Neural progenitor cell (in vitro differentiated cells): ENCODE measurements at regions not wholly inside any gene's neighbourhood (a gene's known extent, or its start where the extent isn't known, plus 50 kb on each side); places are given as distances from the start of the nearest gene placed in this dataset.

Experiments used
- DNase-seq: peaks from one replicate; pipeline ENCODE4 v3.0.0-alpha.2; 2016; ENCODE audit warnings: low spot score
- H2AFZ ChIP-seq: fragments of 200-600 bp; sonication (generic); replicated peaks from 2 replicates; pipeline ENCODE4 v1.6.1; 2016; ENCODE audit warnings: antibody characterized with exemption
- H3F3A ChIP-seq: fragments of 200-600 bp; sonication (generic); 2 replicates; pipeline ENCODE4 v1.6.1; 2016; ENCODE audit warnings: antibody characterized with exemption, low read depth
- H3K27ac ChIP-seq: fragments of 200-600 bp; sonication (generic); 2 replicates; pipeline ENCODE4 v1.5.1; 2016; ENCODE audit warnings: mild to moderate bottlenecking
- H3K27me3 ChIP-seq: fragments of 200-600 bp; sonication (generic); 2 replicates; pipeline ENCODE4 v1.6.1; 2016; ENCODE audit warnings: mild to moderate bottlenecking, moderate library complexity
- H3K36me3 ChIP-seq: fragments of 200-600 bp; sonication (generic); 2 replicates; pipeline ENCODE4 v1.5.1; 2016
- H3K4me1 ChIP-seq: fragments of 200-600 bp; sonication (generic); 2 replicates; pipeline ENCODE4 v1.6.1; 2016; ENCODE audit warnings: mixed run types
- H3K4me2 ChIP-seq: fragments of 200-600 bp; sonication (generic); 2 replicates; pipeline ENCODE4 v1.6.1; 2016
- H3K4me3 ChIP-seq: fragments of 200-600 bp; sonication (generic); 2 replicates; pipeline ENCODE4 v1.5.1; 2016
- H3K79me2 ChIP-seq: fragments of 200-600 bp; sonication (generic); 2 replicates; pipeline ENCODE4 v1.6.1; 2016; ENCODE audit warnings: low read depth
- H3K9ac ChIP-seq: fragments of 200-600 bp; sonication (generic); 2 replicates; pipeline ENCODE4 v1.6.1; 2016
- H3K9me3 ChIP-seq: fragments of 200-600 bp; sonication (generic); 2 replicates; pipeline ENCODE4 v1.5.1; 2016; ENCODE audit warnings: low read depth
- H4K20me1 ChIP-seq: fragments of 200-600 bp; sonication (generic); 2 replicates; pipeline ENCODE4 v1.6.1; 2016; ENCODE audit warnings: low read depth
- H3K27ac Mint-ChIP-seq: 3 replicates; pipeline ENCODE4 v1.8.0; 2021; ENCODE audit warnings: mixed read lengths
- H3K27me3 Mint-ChIP-seq: 2 replicates; pipeline ENCODE4 v1.8.0; 2022; ENCODE audit warnings: low read depth, mild to moderate bottlenecking, inconsistent platforms, moderate library complexity, mixed read lengths; ENCODE audit not compliant: insufficient read depth
- H3K36me3 Mint-ChIP-seq: 3 replicates; pipeline ENCODE4 v1.8.0; 2021; ENCODE audit warnings: mixed read lengths
- H3K4me1 Mint-ChIP-seq: 3 replicates; pipeline ENCODE4 v1.8.0; 2021; ENCODE audit warnings: mixed read lengths
- H3K4me3 Mint-ChIP-seq: 3 replicates; pipeline ENCODE4 v1.8.0; 2021; ENCODE audit warnings: mild to moderate bottlenecking, moderate library complexity, mixed read lengths
- H3K9me3 Mint-ChIP-seq: 3 replicates; pipeline ENCODE4 v1.8.0; 2020; ENCODE audit warnings: mixed read lengths
- CTCF ChIP-seq: fragments of 200-600 bp; sonication (generic); IDR thresholded peaks from 2 replicates; pipeline ENCODE4 v1.5.1; 2017; ENCODE audit warnings: antibody characterized with exemption, mild to moderate bottlenecking
- EZH2 ChIP-seq: fragments of 200-600 bp; sonication (generic); IDR thresholded peaks from 2 replicates; pipeline ENCODE4 v1.6.1; 2017; ENCODE audit warnings: antibody characterized with exemption, mild to moderate bottlenecking, moderate library complexity
- EZH2phosphoT487 ChIP-seq: fragments of 200-600 bp; sonication (generic); IDR thresholded peaks from 2 replicates; pipeline ENCODE4 v1.6.1; 2017; ENCODE audit warnings: antibody characterized with exemption

GRCh38 chr17:33809748-33810147 is 445.3 kb upstream of the CCL2 start:
- H3F3A ChIP-seq: no peaks in the 10 kb centered on the region
- Mint-ChIP-seq H3K36me3 (no peaks in the 10 kb centered on the region), H3K4me3 (no peak overlapping the region), H3K27me3 (no peaks in the 10 kb centered on the region), H3K9me3 (no peaks in the 10 kb centered on the region), H3K27ac (no peak overlapping the region), H3K4me1 (peaks cover 21% of the 10 kb centered on the region)
- no peak overlapping the region for H3K27ac ChIP-seq
- no peak overlapping the region for H3K4me2 ChIP-seq
- H3K79me2 ChIP-seq: no peaks in the 10 kb centered on the region
- H3K27me3 ChIP-seq: no peaks in the 10 kb centered on the region
- H3K36me3 ChIP-seq: no peaks in the 10 kb centered on the region
- no peak overlapping the region for H2AFZ ChIP-seq
- no peaks in the 10 kb centered on the region for H3K9me3 ChIP-seq
- H3K4me1 ChIP-seq: peaks cover 9% of the 10 kb centered on the region
- no peak for DNase-seq
- H3K9ac ChIP-seq: no peak overlapping the region
- H3K4me3 ChIP-seq: no peak overlapping the region
- H4K20me1 ChIP-seq: no peaks in the 10 kb centered on the region
- TF ChIP-seq CTCF (no peak), EZH2 (no peak), EZH2phosphoT487 (no peak)

GRCh38 chr17:33811004-33811760 is 443.9 kb upstream of the CCL2 start:
- Histone ChIP-seq H3K27ac (no peak overlapping the region), H3K9me3 (no peaks in the 10 kb centered on the region), H3K27me3 (no peaks in the 10 kb centered on the region), H3K4me2 (no peak overlapping the region), H3K79me2 (no peaks in the 10 kb centered on the region), H2AFZ (no peak overlapping the region), H3K36me3 (no peaks in the 10 kb centered on the region), H3K4me1 (peaks cover 9% of the 10 kb centered on the region), H3K9ac (no peak overlapping the region), H4K20me1 (no peaks in the 10 kb centered on the region), H3F3A (no peaks in the 10 kb centered on the region), H3K4me3 (no peak overlapping the region)
- TF ChIP-seq EZH2: no peak
- TF ChIP-seq CTCF: no peak
- no peaks in the 10 kb centered on the region for H3K36me3 Mint-ChIP-seq
- no peak overlapping the region for H3K4me3 Mint-ChIP-seq
- DNase-seq: peak; percentile 33
- H3K9me3 Mint-ChIP-seq: no peaks in the 10 kb centered on the region
- H3K27me3 Mint-ChIP-seq: no peaks in the 10 kb centered on the region
- peak overlapping the region; percentile 59 for H3K27ac Mint-ChIP-seq
- H3K4me1 Mint-ChIP-seq: peaks cover 21% of the 10 kb centered on the region

GRCh38 chr17:33811984-33812577 is 443.0 kb upstream of the CCL2 start:
- Histone ChIP-seq H3K9ac (no peak overlapping the region), H3K36me3 (no peaks in the 10 kb centered on the region), H2AFZ (no peak overlapping the region), H3K9me3 (no peaks in the 10 kb centered on the region), H3F3A (no peaks in the 10 kb centered on the region), H4K20me1 (no peaks in the 10 kb centered on the region), H3K27me3 (no peaks in the 10 kb centered on the region), H3K4me1 (peaks cover 9% of the 10 kb centered on the region), H3K27ac (no peak overlapping the region), H3K79me2 (no peaks in the 10 kb centered on the region), H3K4me2 (no peak overlapping the region), H3K4me3 (no peak overlapping the region)
- peaks cover 21% of the 10 kb centered on the region for H3K4me1 Mint-ChIP-seq
- no peaks in the 10 kb centered on the region for H3K36me3 Mint-ChIP-seq
- H3K27ac Mint-ChIP-seq: no peak overlapping the region
- no peaks in the 10 kb centered on the region for H3K9me3 Mint-ChIP-seq
- DNase-seq: no peak
- TF ChIP-seq CTCF (no peak), EZH2phosphoT487 (no peak), EZH2 (no peak)
- H3K4me3 Mint-ChIP-seq: no peak overlapping the region
- H3K27me3 Mint-ChIP-seq: no peaks in the 10 kb centered on the region
